ENCODE measurements at regions not wholly inside any gene's neighbourhood (a gene's known extent, or its start where the extent isn't known, plus 50 kb on each side); places are given as distances from the start of the nearest gene placed in this dataset.
"Not testable (repeated sequence)": the region's sequence is repeated elsewhere in the genome, so short reads cannot be mapped to it uniquely, and the experiment has no call there.

DNA sequence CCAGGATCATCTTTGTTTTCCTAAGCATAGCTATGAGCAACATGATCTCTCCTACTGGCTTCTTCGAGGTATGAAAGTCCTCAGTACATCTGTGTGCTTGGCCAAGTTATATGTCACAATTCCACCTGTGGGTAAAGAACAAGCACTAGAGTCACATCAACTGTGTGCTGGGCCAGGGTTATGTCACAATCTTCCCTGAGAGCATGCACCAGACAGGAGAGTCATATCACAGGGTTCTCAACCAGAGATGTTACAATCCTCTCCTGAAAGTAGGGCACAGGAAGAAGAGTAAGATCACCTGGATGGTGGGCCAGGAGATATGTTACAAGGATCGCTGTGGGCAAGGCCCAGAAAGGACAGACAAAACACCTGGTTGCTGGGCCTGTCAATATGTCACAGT is 143.7 kb downstream of the ZNF675 start:
- no peaks in the 10 kb centered on the region for H3K4me1 Mint-ChIP-seq (ENCODE audit: low read depth, unreplicated experiment)
- DNase-seq (ENCODE audit: low read depth) (no peak), FAIRE-seq (no peak)
- H3K27me3 ChIP-seq (ENCODE audit: insufficient read depth, low read length) = no peaks in the 10 kb centered on the region
- no peaks in the 10 kb centered on the region for H3K27me3 Mint-ChIP-seq (ENCODE audit: low read depth, unreplicated experiment)
- H3K4me3 ChIP-seq (ENCODE audit: insufficient read depth, low read depth, low read length) = no peak overlapping the region
- H3K9me3 Mint-ChIP-seq (ENCODE audit: unreplicated experiment) = peaks cover 10% of the 10 kb centered on the region
- H3K4me2 ChIP-seq (ENCODE audit: low read length) = no peak overlapping the region
- TF ChIP-seq CTCF (IDR thresholded peaks at IDR 0.05; ENCODE audit: insufficient read depth, low read depth, low read length) = no peak
- no peak for TF ChIP-seq EZH2 (IDR thresholded peaks at IDR 0.05; ENCODE audit: insufficient read depth, low read length)
- no peaks in the 10 kb centered on the region for H3K36me3 Mint-ChIP-seq (ENCODE audit: low read depth, unreplicated experiment)
- H4K20me1 ChIP-seq (ENCODE audit: insufficient read depth, low read length) = no peaks in the 10 kb centered on the region
- no peak overlapping the region for H2AFZ ChIP-seq (ENCODE audit: low read depth, low read length)
- H3K9ac ChIP-seq (ENCODE audit: low read length) = no peak overlapping the region
- H3K4me3 Mint-ChIP-seq (ENCODE audit: unreplicated experiment) = no peak overlapping the region
- H3K27ac ChIP-seq (ENCODE audit: low read depth, low read length) = no peak overlapping the region
- no peaks in the 10 kb centered on the region for H3K79me2 ChIP-seq (ENCODE audit: insufficient read depth, low read length)
- H3K4me1 ChIP-seq (ENCODE audit: insufficient read depth, low read length) = no peaks in the 10 kb centered on the region
- peaks cover 20% of the 10 kb centered on the region for H3K9me3 ChIP-seq (ENCODE audit: insufficient read depth, low read depth, low read length)
- no peak overlapping the region for H3K27ac Mint-ChIP-seq (ENCODE audit: unreplicated experiment)
- H3K36me3 ChIP-seq (ENCODE audit: insufficient read depth, low read length) = no peaks in the 10 kb centered on the region

- H3K4me2 ChIP-seq (ENCODE audit: low read length) = no peak overlapping the region
- no peaks in the 10 kb centered on the region for H3K27me3 ChIP-seq (ENCODE audit: insufficient read depth, low read length)
- peaks cover 10% of the 10 kb centered on the region for H3K9me3 Mint-ChIP-seq (ENCODE audit: unreplicated experiment)
- peaks cover 20% of the 10 kb centered on the region for H3K9me3 ChIP-seq (ENCODE audit: insufficient read depth, low read depth, low read length)
- TF ChIP-seq EZH2 (IDR thresholded peaks at IDR 0.05; ENCODE audit: insufficient read depth, low read length) (no peak), CTCF (IDR thresholded peaks at IDR 0.05; ENCODE audit: insufficient read depth, low read depth, low read length) (no peak)
- DNase-seq (ENCODE audit: low read depth) (no peak), FAIRE-seq (no peak)
- no peak overlapping the region for H3K27ac Mint-ChIP-seq (ENCODE audit: unreplicated experiment)
- H3K9ac ChIP-seq (ENCODE audit: low read length) = no peak overlapping the region
- no peak overlapping the region for H2AFZ ChIP-seq (ENCODE audit: low read depth, low read length)
- no peaks in the 10 kb centered on the region for H3K4me1 ChIP-seq (ENCODE audit: insufficient read depth, low read length)
- H3K4me3 ChIP-seq (ENCODE audit: insufficient read depth, low read depth, low read length) = no peak overlapping the region
- no peak overlapping the region for H3K27ac ChIP-seq (ENCODE audit: low read depth, low read length)
- no peaks in the 10 kb centered on the region for H3K79me2 ChIP-seq (ENCODE audit: insufficient read depth, low read length)
- no peaks in the 10 kb centered on the region for H3K4me1 Mint-ChIP-seq (ENCODE audit: low read depth, unreplicated experiment)
- no peaks in the 10 kb centered on the region for H3K27me3 Mint-ChIP-seq (ENCODE audit: low read depth, unreplicated experiment)
- H3K36me3 ChIP-seq (ENCODE audit: insufficient read depth, low read length) = no peaks in the 10 kb centered on the region
- H3K36me3 Mint-ChIP-seq (ENCODE audit: low read depth, unreplicated experiment) = no peaks in the 10 kb centered on the region
- no peaks in the 10 kb centered on the region for H4K20me1 ChIP-seq (ENCODE audit: insufficient read depth, low read length)
- no peak overlapping the region for H3K4me3 Mint-ChIP-seq (ENCODE audit: unreplicated experiment)
Measured at GRCh38 chr19:23542562-23542961, 144.4 kb downstream of the ZNF675 start.

- H3K27ac Mint-ChIP-seq (ENCODE audit: unreplicated experiment) = no peak overlapping the region
- no peaks in the 10 kb centered on the region for H3K27me3 Mint-ChIP-seq (ENCODE audit: low read depth, unreplicated experiment)
- Histone ChIP-seq H3K4me3 (ENCODE audit: insufficient read depth, low read depth, low read length) (no peak overlapping the region), H3K79me2 (ENCODE audit: insufficient read depth, low read length) (no peaks in the 10 kb centered on the region), H3K36me3 (ENCODE audit: insufficient read depth, low read length) (no peaks in the 10 kb centered on the region), H3K4me2 (ENCODE audit: low read length) (no peak overlapping the region), H2AFZ (ENCODE audit: low read depth, low read length) (no peak overlapping the region), H3K9ac (ENCODE audit: low read length) (no peak overlapping the region), H3K27ac (ENCODE audit: low read depth, low read length) (no peak overlapping the region), H3K27me3 (ENCODE audit: insufficient read depth, low read length) (no peaks in the 10 kb centered on the region), H4K20me1 (ENCODE audit: insufficient read depth, low read length) (no peaks in the 10 kb centered on the region), H3K9me3 (ENCODE audit: insufficient read depth, low read depth, low read length) (peaks cover 20% of the 10 kb centered on the region), H3K4me1 (ENCODE audit: insufficient read depth, low read length) (no peaks in the 10 kb centered on the region)
- FAIRE-seq = no peak
- no peak for DNase-seq (ENCODE audit: low read depth)
- H3K4me1 Mint-ChIP-seq (ENCODE audit: low read depth, unreplicated experiment) = no peaks in the 10 kb centered on the region
- TF ChIP-seq EZH2 (IDR thresholded peaks at IDR 0.05; ENCODE audit: insufficient read depth, low read length) = no peak
- no peak for TF ChIP-seq CTCF (IDR thresholded peaks at IDR 0.05; ENCODE audit: insufficient read depth, low read depth, low read length)
- H3K4me3 Mint-ChIP-seq (ENCODE audit: unreplicated experiment) = no peak overlapping the region
- H3K36me3 Mint-ChIP-seq (ENCODE audit: low read depth, unreplicated experiment) = no peaks in the 10 kb centered on the region
- H3K9me3 Mint-ChIP-seq (ENCODE audit: unreplicated experiment) = peaks cover 10% of the 10 kb centered on the region
Measured at GRCh38 chr19:23541991-23542390, 145.0 kb downstream of the ZNF675 start.

GRCh38 chr19:23540180-23540579 is 144.9 kb upstream of the ZNF91 start:
- H3K27ac ChIP-seq (ENCODE audit: low read depth, low read length); H3K4me1 Mint-ChIP-seq (ENCODE audit: low read depth, unreplicated experiment); H3K27me3 ChIP-seq (ENCODE audit: insufficient read depth, low read length); H3K9ac ChIP-seq (ENCODE audit: low read length); H3K27ac Mint-ChIP-seq (ENCODE audit: unreplicated experiment); H3K9me3 Mint-ChIP-seq (ENCODE audit: unreplicated experiment); H3K4me3 Mint-ChIP-seq (ENCODE audit: unreplicated experiment); H2AFZ ChIP-seq (ENCODE audit: low read depth, low read length); H3K36me3 Mint-ChIP-seq (ENCODE audit: low read depth, unreplicated experiment); H3K4me1 ChIP-seq (ENCODE audit: insufficient read depth, low read length); H4K20me1 ChIP-seq (ENCODE audit: insufficient read depth, low read length); H3K27me3 Mint-ChIP-seq (ENCODE audit: low read depth, unreplicated experiment); H3K79me2 ChIP-seq (ENCODE audit: insufficient read depth, low read length); H3K36me3 ChIP-seq (ENCODE audit: insufficient read depth, low read length); DNase-seq (ENCODE audit: low read depth); FAIRE-seq; H3K4me2 ChIP-seq (ENCODE audit: low read length); H3K4me3 ChIP-seq (ENCODE audit: insufficient read depth, low read depth, low read length): not testable (repeated sequence)
- peaks cover 13% of the 10 kb centered on the region for H3K9me3 ChIP-seq (ENCODE audit: insufficient read depth, low read depth, low read length)

Data from astrocyte (in vitro differentiated cells and primary cell).